Panc1 (cell line): ENCODE measurements at regions not wholly inside any gene's neighbourhood (a gene's known extent, or its start where the extent isn't known, plus 50 kb on each side); places are given as distances from the start of the nearest gene placed in this dataset.

ENCODE experiments used
- ATAC-seq: fragments of 200-7000 bp; cut with Tn5 transposase; 2 replicates; pipeline ENCODE4 v1.9.1; 2020; ENCODE audit warnings: mild to moderate bottlenecking, moderate library complexity
- BruUV-seq: library from RNA; stranded (reverse); fragments of 400-500 nt; replicated peaks from 2 replicates; lab custom pipeline; 2021; lab: Mats Ljungman, UMichigan
- CTCF ChIA-PET: fragments of 300-600 bp; sonication (Branson Sonifier 250); formaldehyde crosslinking; loops from one replicate; lab custom pipeline; 2022; ENCODE audit warnings: antibody characterized with exemption; lab: Charles Lee
- POLR2A ChIA-PET: fragments of 300-600 bp; sonication (Branson Sonifier 250); formaldehyde crosslinking; loops from one replicate; lab custom pipeline; 2022; ENCODE audit warnings: antibody characterized with exemption; lab: Charles Lee
- DNase-seq: peaks from one replicate; pipeline ENCODE4 v3.0.0-alpha.2; 2010; ENCODE audit warnings: low read depth, low spot score
- H3K27ac ChIP-seq: 2 replicates; pipeline ENCODE4 v1.5.1; 2011; ENCODE audit warnings: mild to moderate bottlenecking, low read length, inconsistent platforms
- H3K27me3 ChIP-seq: fragments of 200-500 bp; sonication (Bioruptor generic); 2 replicates; pipeline ENCODE4 v1.6.0; 2014; ENCODE audit warnings: low read length, inconsistent platforms; ENCODE audit not compliant: control insufficient read depth, insufficient read depth
- H3K36me3 ChIP-seq: fragments of 200-500 bp; sonication (Bioruptor generic); 2 replicates; pipeline ENCODE4 v1.5.1; 2014; ENCODE audit warnings: inconsistent platforms, mild to moderate bottlenecking, low read length, moderate library complexity; ENCODE audit not compliant: control insufficient read depth, insufficient read depth
- H3K4me1 ChIP-seq: 2 replicates; pipeline ENCODE4 v1.5.1; 2011; ENCODE audit warnings: inconsistent platforms, mild to moderate bottlenecking, low read length, moderate library complexity; ENCODE audit not compliant: control insufficient read depth, insufficient read depth
- H3K4me3 ChIP-seq, 2 experiments: 2 replicates each; pipeline ENCODE4 v1.5.1; 2011 to 2012; ENCODE audit warnings: low read depth in 2 of 2, low read length in 2 of 2, mild to moderate bottlenecking in 2 of 2, inconsistent platforms in 1 of 2, moderate library complexity in 1 of 2
- H3K9me3 ChIP-seq: fragments of 200-500 bp; sonication (Bioruptor generic); 2 replicates; pipeline ENCODE4 v1.5.1; 2014; ENCODE audit warnings: low read depth, mild to moderate bottlenecking, inconsistent platforms, low read length, moderate library complexity; ENCODE audit not compliant: control insufficient read depth, insufficient read depth
- CTCF ChIP-seq: fragments of 450-650 bp; IDR thresholded peaks from 2 replicates; pipeline ENCODE4 v1.5.1; 2017; ENCODE audit warnings: mild to moderate bottlenecking
- POLR2AphosphoS5 ChIP-seq: IDR thresholded peaks from 2 replicates; pipeline ENCODE4 v1.6.1; 2012; ENCODE audit warnings: mild to moderate bottlenecking, low read depth, low read length, moderate library complexity
- REST ChIP-seq, 2 experiments: IDR thresholded peaks; 2 replicates each; pipeline ENCODE4 v1.6.1; 2011 to 2012; ENCODE audit warnings: low read depth in 2 of 2, control low read depth in 1 of 2, low read length in 1 of 2, mild to moderate bottlenecking in 1 of 2, moderate library complexity in 1 of 2; ENCODE audit not compliant: insufficient read depth in 1 of 2
- SIN3A ChIP-seq: IDR thresholded peaks from 2 replicates; pipeline ENCODE4 v1.6.1; 2012; ENCODE audit warnings: low read depth, mild to moderate bottlenecking, low read length, moderate library complexity, borderline replicate concordance; ENCODE audit not compliant: insufficient read depth
- TCF7L2 ChIP-seq: IDR thresholded peaks from 2 replicates; pipeline ENCODE4 v1.6.1; 2011; ENCODE audit warnings: mild to moderate bottlenecking, low read depth, low read length, inconsistent platforms
- in situ Hi-C: cut with HindIII; loops from 2 replicates; pipeline ENCODE4 v1.10.0; 2016; ENCODE audit warnings: low sequenced_read_pairs, low pct_unique_long_range_greater_than_20kb
- intact Hi-C: fragments of 100-400 bp; cut with micrococcal nuclease; formaldehyde crosslinking; loops from one replicate; pipeline ENCODE4 v1.10.0; 2022; ENCODE audit not compliant: unreplicated experiment

GRCh38 chr10:58930500-58930899, 245.9 kb upstream of the PHYHIPL start:
- in situ Hi-C loops: no loop called here
- Histone ChIP-seq H3K4me3 (no peak overlapping the region), H3K9me3 (no peaks in the 10 kb centered on the region), H3K4me1 (no peaks in the 10 kb centered on the region), H3K27me3 (no peaks in the 10 kb centered on the region), H3K36me3 (no peaks in the 10 kb centered on the region), H3K27ac (no peak overlapping the region)
- POLR2A ChIA-PET: no interaction called here
- TF ChIP-seq CTCF: no peak
- TF ChIP-seq TCF7L2: no peak
- TF ChIP-seq POLR2AphosphoS5: no peak
- TF ChIP-seq SIN3A: no peak
- no peak for TF ChIP-seq REST (IDR thresholded peaks at IDR 0.05; ENCODE audit: insufficient read depth in 1 of 2, low read depth in 2 of 2, low read length in 1 of 2)
- intact Hi-C loops: no loop called here
- CTCF ChIA-PET: no interaction called here
- BruUV-seq: no TSS peak
- no peak for ATAC-seq
- DNase-seq: no peak

DNA sequence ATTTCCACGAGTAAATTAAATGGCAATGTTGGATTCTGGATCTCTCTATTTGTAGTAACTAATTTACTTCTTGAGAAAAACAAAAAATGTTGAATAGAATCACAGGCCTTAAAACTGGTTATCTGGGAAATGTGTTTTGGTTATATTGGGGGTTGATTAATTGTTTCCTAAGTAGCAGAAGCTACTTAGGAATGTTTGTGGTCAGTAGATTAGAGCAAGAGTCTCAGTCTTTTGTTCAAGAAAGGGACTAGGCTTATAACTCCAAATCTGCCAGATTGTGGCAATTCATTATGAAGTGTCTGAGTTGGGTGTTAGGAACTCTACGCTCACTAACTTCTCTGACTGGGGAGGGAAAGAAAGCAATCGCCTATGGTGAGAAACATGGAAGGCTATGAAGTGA, 244.3 kb upstream of the PHYHIPL start:
- H3K27me3 ChIP-seq: no peaks in the 10 kb centered on the region
- no peak for TF ChIP-seq SIN3A
- no peak for TF ChIP-seq TCF7L2
- TF ChIP-seq POLR2AphosphoS5: no peak
- TF ChIP-seq CTCF: no peak
- TF ChIP-seq REST (IDR thresholded peaks at IDR 0.05; ENCODE audit: insufficient read depth in 1 of 2, low read depth in 2 of 2, low read length in 1 of 2): no peak
- no peak overlapping the region for H3K4me3 ChIP-seq
- DNase-seq (no peak), ATAC-seq (no peak)
- H3K4me1 ChIP-seq: no peaks in the 10 kb centered on the region
- H3K36me3 ChIP-seq: no peaks in the 10 kb centered on the region
- intact Hi-C loops (no loop called here), in situ Hi-C loops (no loop called here)
- H3K27ac ChIP-seq: no peak overlapping the region
- no TSS peak for BruUV-seq
- POLR2A ChIA-PET: no interaction called here
- CTCF ChIA-PET: no interaction called here
- H3K9me3 ChIP-seq: no peaks in the 10 kb centered on the region
